ENCODE measurements at regions not wholly inside any gene's neighbourhood (a gene's known extent, or its start where the extent isn't known, plus 50 kb on each side); places are given as distances from the start of the nearest gene placed in this dataset.

- TF ChIP-seq CTCF (conservative IDR thresholded peaks at IDR 0.05; ENCODE audit: low read depth in 2 of 2) (no peak), POLR2AphosphoS5 (IDR thresholded peaks at IDR 0.05; ENCODE audit: low read depth) (no peak), EZH2 (IDR thresholded peaks at IDR 0.05; ENCODE audit: low read depth, unreplicated experiment) (no peak), ETS1 (IDR thresholded peaks at IDR 0.05) (no peak), CREB1 (CRISPR knock-in tag; IDR thresholded peaks at IDR 0.05; ENCODE audit: low read depth) (no peak), JUNB (IDR thresholded peaks at IDR 0.05; ENCODE audit: unreplicated experiment) (no peak), REST (IDR thresholded peaks at IDR 0.05; ENCODE audit: unreplicated experiment) (no peak)
Observed at GRCh38 chr3:95464346-95464745, 1350.0 kb upstream of the EPHA6 start.

Measured in GM23338 (cell line).